Keratinocyte (primary cell): ENCODE measurements at regions not wholly inside any gene's neighbourhood (a gene's known extent, or its start where the extent isn't known, plus 50 kb on each side); places are given as distances from the start of the nearest gene placed in this dataset.

Experiments used
- EZH2 ChIP-seq: IDR thresholded peaks from one replicate; pipeline ENCODE4 v1.6.1; 2012; ENCODE audit warnings: inconsistent platforms, mild to moderate bottlenecking, low read length, moderate library complexity
- TF ChIP-seq, protein P1 (sequence below), 3 experiments: IDR thresholded peaks in 1 of 3; conservative IDR thresholded peaks in 1 of 3; optimal IDR thresholded peaks in 1 of 3; 2 replicates in 2 of 3; 3 replicates in 1 of 3; pipeline versions ENCODE3 to v1.5.1; 2011; ENCODE audit warnings: low read length in 3 of 3, mild to moderate bottlenecking in 3 of 3, moderate library complexity in 2 of 3, control low read depth in 1 of 3, inconsistent platforms in 1 of 3; ENCODE audit not compliant: insufficient read depth in 2 of 3; ENCODE audit errors: extremely low read depth in 1 of 3

DNA sequence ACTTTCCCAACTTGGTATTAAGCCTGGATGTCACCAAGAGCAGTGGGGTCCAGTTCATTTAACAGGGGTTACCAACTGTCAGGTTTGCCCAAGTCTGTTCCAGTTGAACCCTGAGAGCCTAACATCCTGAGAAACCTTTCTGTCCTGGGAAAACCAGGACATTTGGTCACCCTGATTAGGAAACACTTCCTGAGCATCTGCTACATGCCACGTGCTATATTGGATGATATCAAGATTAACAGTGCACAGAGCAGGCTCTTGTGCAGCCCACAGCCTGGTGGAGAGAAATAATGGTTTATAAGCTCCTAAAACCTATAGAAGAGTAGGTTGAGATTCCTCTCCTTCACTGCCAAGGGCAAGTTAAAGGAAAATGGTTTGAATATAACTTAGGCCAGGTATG lies 102.9 kb upstream of the RAD23B start:
- no peak for TF ChIP-seq EZH2
- TF ChIP-seq, protein P1, sequence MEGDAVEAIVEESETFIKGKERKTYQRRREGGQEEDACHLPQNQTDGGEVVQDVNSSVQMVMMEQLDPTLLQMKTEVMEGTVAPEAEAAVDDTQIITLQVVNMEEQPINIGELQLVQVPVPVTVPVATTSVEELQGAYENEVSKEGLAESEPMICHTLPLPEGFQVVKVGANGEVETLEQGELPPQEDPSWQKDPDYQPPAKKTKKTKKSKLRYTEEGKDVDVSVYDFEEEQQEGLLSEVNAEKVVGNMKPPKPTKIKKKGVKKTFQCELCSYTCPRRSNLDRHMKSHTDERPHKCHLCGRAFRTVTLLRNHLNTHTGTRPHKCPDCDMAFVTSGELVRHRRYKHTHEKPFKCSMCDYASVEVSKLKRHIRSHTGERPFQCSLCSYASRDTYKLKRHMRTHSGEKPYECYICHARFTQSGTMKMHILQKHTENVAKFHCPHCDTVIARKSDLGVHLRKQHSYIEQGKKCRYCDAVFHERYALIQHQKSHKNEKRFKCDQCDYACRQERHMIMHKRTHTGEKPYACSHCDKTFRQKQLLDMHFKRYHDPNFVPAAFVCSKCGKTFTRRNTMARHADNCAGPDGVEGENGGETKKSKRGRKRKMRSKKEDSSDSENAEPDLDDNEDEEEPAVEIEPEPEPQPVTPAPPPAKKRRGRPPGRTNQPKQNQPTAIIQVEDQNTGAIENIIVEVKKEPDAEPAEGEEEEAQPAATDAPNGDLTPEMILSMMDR (optimal IDR thresholded peaks at IDR 0.05 in 1 of 3, IDR thresholded peaks at IDR 0.05 in 1 of 3, conservative IDR thresholded peaks at IDR 0.05 in 1 of 3; ENCODE audit: extremely low read depth in 1 of 3, insufficient read depth in 2 of 3, low read length in 3 of 3), result no peak
